ENCODE measurements at regions not wholly inside any gene's neighbourhood (a gene's known extent, or its start where the extent isn't known, plus 50 kb on each side); places are given as distances from the start of the nearest gene placed in this dataset.

- TF ChIP-seq POLR2AphosphoS5 (IDR thresholded peaks at IDR 0.05), result no peak
- no peak for TF ChIP-seq POLR2A (IDR thresholded peaks at IDR 0.05)
- TF ChIP-seq, protein P1, sequence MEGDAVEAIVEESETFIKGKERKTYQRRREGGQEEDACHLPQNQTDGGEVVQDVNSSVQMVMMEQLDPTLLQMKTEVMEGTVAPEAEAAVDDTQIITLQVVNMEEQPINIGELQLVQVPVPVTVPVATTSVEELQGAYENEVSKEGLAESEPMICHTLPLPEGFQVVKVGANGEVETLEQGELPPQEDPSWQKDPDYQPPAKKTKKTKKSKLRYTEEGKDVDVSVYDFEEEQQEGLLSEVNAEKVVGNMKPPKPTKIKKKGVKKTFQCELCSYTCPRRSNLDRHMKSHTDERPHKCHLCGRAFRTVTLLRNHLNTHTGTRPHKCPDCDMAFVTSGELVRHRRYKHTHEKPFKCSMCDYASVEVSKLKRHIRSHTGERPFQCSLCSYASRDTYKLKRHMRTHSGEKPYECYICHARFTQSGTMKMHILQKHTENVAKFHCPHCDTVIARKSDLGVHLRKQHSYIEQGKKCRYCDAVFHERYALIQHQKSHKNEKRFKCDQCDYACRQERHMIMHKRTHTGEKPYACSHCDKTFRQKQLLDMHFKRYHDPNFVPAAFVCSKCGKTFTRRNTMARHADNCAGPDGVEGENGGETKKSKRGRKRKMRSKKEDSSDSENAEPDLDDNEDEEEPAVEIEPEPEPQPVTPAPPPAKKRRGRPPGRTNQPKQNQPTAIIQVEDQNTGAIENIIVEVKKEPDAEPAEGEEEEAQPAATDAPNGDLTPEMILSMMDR (IDR thresholded peaks at IDR 0.05 in 8 of 11, conservative IDR thresholded peaks at IDR 0.05 in 3 of 11), result no peak
- H3K36me3 ChIP-seq, result no peaks in the 10 kb centered on the region
- no peak overlapping the region for H3K4me3 ChIP-seq
- H3K27ac ChIP-seq, result no peak overlapping the region
- no peaks in the 10 kb centered on the region for H3K4me1 ChIP-seq
- intact Hi-C loops (cut with DNase I; ENCODE audit: low total_unique reads), result no loop called here
- 66 to 93% (median 75%) methylated on average over 5 of the region's 5 CpGs for WGBS, 5 donors
- no peaks in the 10 kb centered on the region for H3K27me3 ChIP-seq (replicated peaks in 1 of 7)
- DNase-seq, result no peak
- H3K9me3 ChIP-seq, result no peaks in the 10 kb centered on the region
Observed at GRCh38 chr10:44761076-44761475, 150.1 kb upstream of the TMEM72 start.

DNA sequence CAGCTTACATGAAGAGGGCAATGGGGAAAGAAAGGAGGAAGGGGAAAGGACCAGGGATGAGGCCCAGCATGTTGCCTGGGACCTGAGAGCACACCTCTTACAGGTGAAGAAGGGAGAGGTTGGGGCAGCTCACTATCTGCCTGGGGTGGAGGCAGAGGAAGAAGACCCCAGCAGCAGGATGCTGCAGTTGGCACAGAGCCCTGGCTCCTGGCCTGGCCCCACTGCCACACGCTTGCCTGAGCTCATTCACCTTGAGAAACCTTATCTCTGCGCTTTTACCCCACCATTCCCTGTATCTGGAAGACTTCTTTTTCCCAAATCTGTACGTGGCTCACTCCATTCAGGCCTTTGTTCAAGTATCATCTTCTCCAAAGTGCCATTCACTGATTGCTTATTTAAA lies 147.8 kb upstream of the TMEM72 start:
- intact Hi-C loops (cut with DNase I; ENCODE audit: low total_unique reads), result no loop called here
- WGBS, 5 donors, result 68 to 75% (median 69%) methylated on average over 3 of the region's 3 CpGs

GRCh38 chr10:44765299-44765698 lies 145.8 kb upstream of the TMEM72 start:
- no peaks in the 10 kb centered on the region for H3K4me1 ChIP-seq
- no peak overlapping the region for H3K4me3 ChIP-seq
- WGBS, 5 donors, result 54 to 82% (median 73%) methylated on average over 1 of the region's 1 CpG
- no peak overlapping the region for H3K27ac ChIP-seq
- intact Hi-C loops (cut with DNase I; ENCODE audit: low total_unique reads), result no loop called here
- DNase-seq, result no peak
- TF ChIP-seq, protein P1 (IDR thresholded peaks at IDR 0.05 in 8 of 11, conservative IDR thresholded peaks at IDR 0.05 in 3 of 11), result no peak
- TF ChIP-seq POLR2A (IDR thresholded peaks at IDR 0.05), result no peak
- no peak for TF ChIP-seq POLR2AphosphoS5 (IDR thresholded peaks at IDR 0.05)
- peaks cover 0 to 10% (median 0%) of the 10 kb centered on the region in 7 donors for H3K27me3 ChIP-seq (replicated peaks in 1 of 7)
- H3K36me3 ChIP-seq, result no peaks in the 10 kb centered on the region
- no peaks in the 10 kb centered on the region for H3K9me3 ChIP-seq

More for the DNA sequence above, 147.8 kb upstream of the TMEM72 start:
- Histone ChIP-seq H3K36me3 (no peaks in the 10 kb centered on the region), H3K4me3 (no peak overlapping the region), H3K27ac (no peak overlapping the region), H3K27me3 (replicated peaks in 1 of 7) (no peaks in the 10 kb centered on the region), H3K4me1 (no peaks in the 10 kb centered on the region), H3K9me3 (no peaks in the 10 kb centered on the region)
- DNase-seq, result no peak
- TF ChIP-seq POLR2A (IDR thresholded peaks at IDR 0.05), result no peak
- TF ChIP-seq POLR2AphosphoS5 (IDR thresholded peaks at IDR 0.05), result no peak
- TF ChIP-seq, protein P1 (IDR thresholded peaks at IDR 0.05 in 8 of 11, conservative IDR thresholded peaks at IDR 0.05 in 3 of 11), result no peak

DNA sequence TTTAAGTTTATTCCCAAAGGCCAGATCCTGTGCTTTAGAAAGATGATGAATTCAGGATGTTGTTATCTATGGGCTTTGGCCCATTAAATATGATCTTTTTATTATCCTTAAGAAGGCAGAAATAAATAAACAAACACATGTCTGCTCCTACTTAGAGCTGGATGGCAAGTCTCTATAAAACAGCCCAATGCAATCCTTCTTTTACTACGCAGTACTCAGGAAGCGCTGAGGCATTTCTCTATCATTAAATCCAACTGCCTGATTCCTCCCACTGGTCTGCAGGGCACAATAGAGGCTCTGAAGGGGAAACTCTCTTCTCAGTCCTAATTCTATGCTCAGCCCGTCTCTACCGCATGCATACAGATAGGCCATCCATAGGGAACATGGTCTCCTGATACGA lies 144.5 kb upstream of the TMEM72 start:
- Histone ChIP-seq H3K27me3 (replicated peaks in 1 of 7) (peaks cover 0 to 10% (median 0%) of the 10 kb centered on the region in 7 donors), H3K27ac (no peak overlapping the region), H3K36me3 (no peaks in the 10 kb centered on the region), H3K4me1 (no peaks in the 10 kb centered on the region), H3K9me3 (no peaks in the 10 kb centered on the region), H3K4me3 (no peak overlapping the region)
- TF ChIP-seq POLR2AphosphoS5 (IDR thresholded peaks at IDR 0.05) (no peak), POLR2A (IDR thresholded peaks at IDR 0.05) (no peak)
- TF ChIP-seq, protein P1 (IDR thresholded peaks at IDR 0.05 in 8 of 11, conservative IDR thresholded peaks at IDR 0.05 in 3 of 11), result no peak
- WGBS, 5 donors, result 87 to 96% (median 94%) methylated on average over 5 of the region's 5 CpGs
- DNase-seq, result no peak
- intact Hi-C loops (cut with DNase I; ENCODE audit: low total_unique reads), result no loop called here

All from spleen (tissue), 11 donors.